ENCODE measurements at regions not wholly inside any gene's neighbourhood (a gene's known extent, or its start where the extent isn't known, plus 50 kb on each side); places are given as distances from the start of the nearest gene placed in this dataset.
"Not testable (repeated sequence)": the region's sequence is repeated elsewhere in the genome, so short reads cannot be mapped to it uniquely, and the experiment has no call there.

- Histone ChIP-seq H3K9me3 (no peaks in the 10 kb centered on the region), H3K36me3 (no peaks in the 10 kb centered on the region), H3K4me3 (no peak overlapping the region), H3K27ac (no peak overlapping the region), H3K4me1 (peaks cover 0 to 7% (median 0%) of the 10 kb centered on the region in 4 donors), H3K27me3 (no peaks in the 10 kb centered on the region)
- TF ChIP-seq POLR2A (IDR thresholded peaks at IDR 0.05) (no peak), CTCF (IDR thresholded peaks at IDR 0.05) (no peak)
- no peak for DNase-seq
Measured at GRCh38 chr10:30708234-30708633, 78.7 kb upstream of the LYZL2 start.

- H3K27me3 ChIP-seq, H3K9me3 ChIP-seq, H3K4me3 ChIP-seq, H3K4me1 ChIP-seq, H3K36me3 ChIP-seq, DNase-seq: not testable (repeated sequence)
- H3K27ac ChIP-seq: peak overlapping the region; percentile 67 to 89 (median 82)
Measured at GRCh38 chr10:30706189-30706588, 76.6 kb upstream of the LYZL2 start.

GRCh38 chr10:30705625-30706149 lies 76.1 kb upstream of the LYZL2 start:
- no peaks in the 10 kb centered on the region for H3K27me3 ChIP-seq
- no peaks in the 10 kb centered on the region for H3K36me3 ChIP-seq
- peak in 1 of 3 donors; percentile 29 for DNase-seq
- H3K9me3 ChIP-seq: no peaks in the 10 kb centered on the region
- H3K27ac ChIP-seq: peak overlapping the region; percentile 67 to 89 (median 82)
- peak overlapping the region in 2 of 4 donors; percentile 15 to 35 for H3K4me3 ChIP-seq
- no peak for TF ChIP-seq CTCF (IDR thresholded peaks at IDR 0.05)
- no peak for TF ChIP-seq POLR2A (IDR thresholded peaks at IDR 0.05)
- H3K4me1 ChIP-seq: peaks cover 0 to 7% (median under 1%) of the 10 kb centered on the region in 4 donors

GRCh38 chr10:30705101-30705624 lies 75.6 kb upstream of the LYZL2 start:
- Histone ChIP-seq H3K36me3 (no peaks in the 10 kb centered on the region), H3K27ac (peak overlapping the region; percentile 67 to 89 (median 82)), H3K4me3 (peak overlapping the region in 2 of 4 donors; percentile 15 to 35)

GRCh38 chr10:30704601-30705100 lies 75.1 kb upstream of the LYZL2 start:
- not testable (repeated sequence) for H3K9me3 ChIP-seq, H3K4me1 ChIP-seq, H3K27me3 ChIP-seq, H3K36me3 ChIP-seq
- DNase-seq: peak in 2 of 3 donors; percentile 53 to 60
- peak overlapping the region; percentile 8 to 35 (median 16) for H3K4me3 ChIP-seq
- H3K27ac ChIP-seq: peak overlapping the region; percentile 67 to 89 (median 82)

More at GRCh38 chr10:30705101-30705624, 75.6 kb upstream of the LYZL2 start:
- H3K27me3 ChIP-seq: no peaks in the 10 kb centered on the region
- H3K4me1 ChIP-seq: peaks cover 0 to 7% (median 3%) of the 10 kb centered on the region in 4 donors
- H3K9me3 ChIP-seq: no peaks in the 10 kb centered on the region
- DNase-seq: peak in 2 of 3 donors; percentile 65 to 72
- TF ChIP-seq CTCF (IDR thresholded peaks at IDR 0.05) (no peak), POLR2A (IDR thresholded peaks at IDR 0.05) (no peak)

- no peak for TF ChIP-seq POLR2A (IDR thresholded peaks at IDR 0.05)
- TF ChIP-seq CTCF (IDR thresholded peaks at IDR 0.05): no peak
- no peaks in the 10 kb centered on the region for H3K9me3 ChIP-seq
- no peaks in the 10 kb centered on the region for H3K36me3 ChIP-seq
- H3K27ac ChIP-seq: peak overlapping the region; percentile 67 to 89 (median 82)
- peak in 1 of 3 donors; percentile 24 for DNase-seq
- peaks cover 0 to 7% (median 3%) of the 10 kb centered on the region in 4 donors for H3K4me1 ChIP-seq
- no peaks in the 10 kb centered on the region for H3K27me3 ChIP-seq
- peak overlapping the region in 3 of 4 donors; percentile 8 to 35 (median 17) for H3K4me3 ChIP-seq
Measured at GRCh38 chr10:30704026-30704600, 74.6 kb upstream of the LYZL2 start.

- not testable (repeated sequence) for H3K4me3 ChIP-seq, H3K27me3 ChIP-seq, H3K36me3 ChIP-seq, H3K9me3 ChIP-seq, DNase-seq, H3K4me1 ChIP-seq
- peak overlapping the region in 3 of 4 donors; percentile 77 to 89 (median 87) for H3K27ac ChIP-seq
Measured at GRCh38 chr10:30703446-30703845, 73.9 kb upstream of the LYZL2 start.

All from Peyer's patch (tissue), 4 donors.